ENCODE measurements at regions not wholly inside any gene's neighbourhood (a gene's known extent, or its start where the extent isn't known, plus 50 kb on each side); places are given as distances from the start of the nearest gene placed in this dataset.

GRCh38 chr3:103752986-103753385 is 1318.2 kb downstream of the ZPLD1 start:
- no peaks in the 10 kb centered on the region for H3K9me3 ChIP-seq
- TF ChIP-seq CTCF (IDR thresholded peaks at IDR 0.05) (no peak), POLR2A (IDR thresholded peaks at IDR 0.05) (no peak)
- H3K27ac ChIP-seq: no peak overlapping the region
- H3K36me3 ChIP-seq (replicated peaks in 1 of 2; ENCODE audit: insufficient read depth in 1 of 2, low read depth in 2 of 2): no peaks in the 10 kb centered on the region
- intact Hi-C loops (cut with DNase I): no loop called here
- ATAC-seq: no peak
- H3K4me3 ChIP-seq: no peak overlapping the region
- H3K4me1 ChIP-seq: no peaks in the 10 kb centered on the region
- H3K27me3 ChIP-seq: no peaks in the 10 kb centered on the region
- DNase-seq: no peak

GRCh38 chr3:103767635-103768034 is 1332.8 kb downstream of the ZPLD1 start:
- 89 to 92% methylated on average over 12 of the region's 12 CpGs for WGBS, 2 donors
- ATAC-seq: no peak
- Histone ChIP-seq H3K27ac (no peak overlapping the region), H3K4me1 (no peaks in the 10 kb centered on the region), H3K27me3 (no peaks in the 10 kb centered on the region), H3K36me3 (replicated peaks in 1 of 2; ENCODE audit: insufficient read depth in 1 of 2, low read depth in 2 of 2) (no peaks in the 10 kb centered on the region), H3K4me3 (no peak overlapping the region), H3K9me3 (no peaks in the 10 kb centered on the region)
- DNase-seq: no peak
- TF ChIP-seq POLR2A (IDR thresholded peaks at IDR 0.05): no peak
- TF ChIP-seq CTCF (IDR thresholded peaks at IDR 0.05): no peak
- intact Hi-C loops (cut with DNase I): no loop called here

GRCh38 chr3:103785017-103785416 is 1350.2 kb downstream of the ZPLD1 start:
- WGBS, 2 donors: 83 to 97% methylated on average over 2 of the region's 2 CpGs
- ATAC-seq (no peak), DNase-seq (no peak)
- no peaks in the 10 kb centered on the region for H3K27me3 ChIP-seq
- no peak overlapping the region for H3K4me3 ChIP-seq
- TF ChIP-seq POLR2A (IDR thresholded peaks at IDR 0.05) (no peak), CTCF (IDR thresholded peaks at IDR 0.05) (no peak)
- H3K9me3 ChIP-seq: peaks cover 0 to 3% (median 0%) of the 10 kb centered on the region in 3 donors
- no peaks in the 10 kb centered on the region for H3K36me3 ChIP-seq (replicated peaks in 1 of 2; ENCODE audit: insufficient read depth in 1 of 2, low read depth in 2 of 2)
- peak overlapping the region; percentile 85 to 96 (median 90) for H3K27ac ChIP-seq
- peaks cover 35% of the 10 kb centered on the region for H3K4me1 ChIP-seq
- intact Hi-C loops (cut with DNase I): no loop called here

- no peaks in the 10 kb centered on the region for H3K36me3 ChIP-seq (replicated peaks in 1 of 2; ENCODE audit: insufficient read depth in 1 of 2, low read depth in 2 of 2)
- H3K4me3 ChIP-seq: no peak overlapping the region
- peak; percentile 37 for ATAC-seq
- TF ChIP-seq POLR2A (IDR thresholded peaks at IDR 0.05) (no peak), CTCF (IDR thresholded peaks at IDR 0.05) (no peak)
- 40 to 50% methylated on average over 1 of the region's 1 CpG for WGBS, 2 donors
- H3K27me3 ChIP-seq: no peaks in the 10 kb centered on the region
- H3K27ac ChIP-seq: peak overlapping the region; percentile 85 to 96 (median 90)
- H3K9me3 ChIP-seq: peaks cover 0 to 3% (median 0%) of the 10 kb centered on the region in 3 donors
- intact Hi-C loops (cut with DNase I): no loop called here
- peaks cover 35% of the 10 kb centered on the region for H3K4me1 ChIP-seq
- no peak for DNase-seq
These were observed 1350.7 kb downstream of the ZPLD1 start for GRCh38 chr3:103785537-103785936.

- Histone ChIP-seq H3K4me1 (peaks cover 35% of the 10 kb centered on the region), H3K27me3 (no peaks in the 10 kb centered on the region), H3K27ac (peak overlapping the region; percentile 85 to 96 (median 90)), H3K36me3 (replicated peaks in 1 of 2; ENCODE audit: insufficient read depth in 1 of 2, low read depth in 2 of 2) (no peaks in the 10 kb centered on the region), H3K4me3 (no peak overlapping the region), H3K9me3 (peaks cover 0 to 3% (median 0%) of the 10 kb centered on the region in 3 donors)
- intact Hi-C loops (cut with DNase I): no loop called here
- 8 to 12% methylated on average over 4 of the region's 4 CpGs for WGBS, 2 donors
- ATAC-seq (peak; percentile 95), DNase-seq (peak; percentile 82 to 93 (median 84))
- peak in 2 of 3 donors; percentile 37 to 47 for TF ChIP-seq POLR2A (IDR thresholded peaks at IDR 0.05)
- TF ChIP-seq CTCF (IDR thresholded peaks at IDR 0.05): no peak
These were observed 1351.5 kb downstream of the ZPLD1 start for GRCh38 chr3:103786296-103786695.

Measured in body of pancreas (tissue), 4 donors.